Uterus (tissue), 2 donors: ENCODE measurements at regions not wholly inside any gene's neighbourhood (a gene's known extent, or its start where the extent isn't known, plus 50 kb on each side); places are given as distances from the start of the nearest gene placed in this dataset.

Experiments
- CTCF ChIP-seq, 4 experiments: fragments of 200-600 bp in 2 of 4; fragments of 450-650 bp in 2 of 4; sonication (generic) in 2 of 4; IDR thresholded peaks; one replicate each; pipeline ENCODE4 v1.5.1; 2016 to 2019; ENCODE audit warnings: antibody characterized with exemption in 4 of 4, mild to moderate bottlenecking in 2 of 4, moderate library complexity in 1 of 4
- POLR2A ChIP-seq, 2 donors: fragments of 450-650 bp; IDR thresholded peaks; one replicate each; pipeline ENCODE4 v1.6.1; 2016; ENCODE audit warnings: antibody characterized with exemption in 2 of 2, mild to moderate bottlenecking in 1 of 2, moderate library complexity in 1 of 2

- no peak for TF ChIP-seq CTCF (IDR thresholded peaks at IDR 0.05)
- TF ChIP-seq POLR2A (IDR thresholded peaks at IDR 0.05): no peak
These were observed 160.6 kb downstream of the C9orf152 start for GRCh38 chr9:110047232-110047954.
